Activated gamma-delta T cell treated with anti-CD3 and anti-CD28 coated beads, Interleukin-2, amount 50 U/mL, for 16 hours (primary cell): ENCODE measurements at regions not wholly inside any gene's neighbourhood (a gene's known extent, or its start where the extent isn't known, plus 50 kb on each side); places are given as distances from the start of the nearest gene placed in this dataset.

Source experiments
- DNase-seq: peaks from one replicate; pipeline ENCODE4 v3.0.0-alpha.2; 2020; ENCODE audit warnings: low read depth

- DNase-seq: no peak
Observed at GRCh38 chr12:47558625-47559345, 147.0 kb downstream of the RPAP3 start.

- DNase-seq: no peak
Observed at GRCh38 chr12:47557386-47557785, 148.4 kb downstream of the RPAP3 start.

DNA sequence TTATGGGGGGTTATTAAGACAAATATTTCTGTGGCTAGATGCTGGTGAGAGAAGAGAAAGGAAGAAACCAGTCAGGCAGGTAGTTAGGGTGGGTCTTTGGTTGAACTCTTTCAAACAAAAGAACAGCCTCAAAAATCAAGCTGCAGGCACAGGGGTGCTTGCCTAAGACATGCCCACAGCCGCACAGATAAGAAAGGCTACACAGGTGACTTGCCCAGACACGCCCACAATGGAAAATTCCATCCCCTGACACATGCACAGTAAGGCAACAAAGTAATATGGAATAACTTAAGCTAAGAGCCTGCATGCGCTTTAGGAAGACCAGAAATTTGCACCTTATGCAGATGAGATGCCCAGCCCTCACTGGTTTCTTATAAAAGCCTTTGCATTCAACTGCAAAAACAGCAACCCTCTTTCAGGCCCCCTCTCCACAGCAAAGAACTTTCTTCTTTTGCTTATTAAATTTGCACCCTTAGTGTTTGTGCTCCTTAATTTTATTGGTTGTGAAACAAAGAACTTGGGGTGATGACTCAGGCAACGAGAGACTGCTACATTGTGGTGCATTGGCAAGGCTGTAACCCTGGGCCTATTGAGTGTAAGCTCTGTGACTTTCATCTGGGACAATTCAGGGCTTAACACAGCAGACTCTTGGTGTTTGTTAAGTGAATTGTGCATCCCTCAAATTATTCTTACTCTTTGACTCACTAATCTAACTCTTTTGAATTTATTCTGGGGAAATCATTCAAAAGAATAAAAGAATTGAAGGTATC lies 149.4 kb downstream of the RPAP3 start:
- DNase-seq: no peak

GRCh38 chr12:47554046-47554653 lies 151.7 kb downstream of the RPAP3 start:
- DNase-seq: no peak

GRCh38 chr12:47553266-47553665 lies 152.6 kb downstream of the RPAP3 start:
- no peak for DNase-seq

GRCh38 chr12:47551426-47551851 lies 154.4 kb downstream of the RPAP3 start:
- no peak for DNase-seq

DNA sequence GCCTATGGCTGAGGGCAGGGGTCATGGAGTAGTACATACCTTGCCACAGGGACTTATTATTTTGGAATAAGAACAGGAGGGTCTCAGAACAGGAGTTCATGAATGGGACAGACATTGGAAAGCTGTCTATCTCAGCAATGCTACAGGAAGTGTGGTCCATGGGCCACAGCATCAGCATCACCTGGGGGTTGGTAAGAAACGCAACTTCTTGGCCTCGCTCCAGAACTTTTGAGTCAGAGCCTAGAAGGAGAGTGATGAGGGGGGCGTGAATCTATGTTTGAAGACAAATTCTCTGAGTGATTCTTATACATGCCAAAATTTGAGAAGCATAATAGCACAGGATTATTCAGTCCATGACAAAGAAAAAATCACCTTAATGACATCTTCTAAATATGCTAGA lies 156.6 kb downstream of the RPAP3 start:
- no peak for DNase-seq

GRCh38 chr12:47548401-47548800 lies 157.4 kb downstream of the RPAP3 start:
- no peak for DNase-seq

DNA sequence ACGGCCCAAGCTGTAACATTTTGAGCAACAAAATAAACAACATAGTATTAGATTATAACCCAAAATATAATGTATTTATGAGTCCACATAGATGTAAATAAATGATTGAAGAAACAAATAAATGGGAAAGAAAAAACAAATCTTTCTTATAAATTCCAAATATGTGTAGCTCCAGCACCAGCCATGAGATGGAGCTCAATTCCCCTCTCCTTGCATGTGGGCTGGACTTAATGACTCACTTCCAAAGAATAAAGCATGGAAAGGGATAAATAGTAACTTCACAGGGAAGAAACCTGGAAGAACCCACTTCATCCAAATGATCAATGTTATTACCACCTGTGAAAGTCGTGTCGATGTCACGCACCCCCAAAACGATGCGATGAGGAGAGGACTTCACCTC lies 158.8 kb downstream of the RPAP3 start:
- no peak for DNase-seq

GRCh38 chr12:47545938-47546609 lies 159.8 kb downstream of the RPAP3 start:
- no peak for DNase-seq

GRCh38 chr12:47534695-47535094 lies 171.1 kb downstream of the RPAP3 start:
- no peak for DNase-seq

DNA sequence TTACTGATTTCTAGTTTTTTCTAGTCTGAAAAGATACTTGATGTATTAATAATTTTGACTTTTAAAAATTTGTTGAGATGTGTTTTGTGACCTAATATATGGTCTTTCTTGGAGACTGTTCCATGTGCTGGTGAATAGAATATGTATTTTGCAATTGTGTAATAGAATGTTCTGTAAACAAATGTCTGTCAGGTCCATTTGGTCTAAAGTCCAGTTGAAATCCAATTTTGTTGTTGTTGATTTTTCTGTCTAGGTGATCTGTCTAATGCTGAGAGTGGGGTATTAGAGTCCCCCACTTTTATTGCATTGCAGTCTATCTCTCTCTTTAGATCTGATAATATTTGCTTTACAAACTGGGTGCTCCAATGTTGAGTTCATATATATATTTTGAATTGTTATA lies 175.8 kb downstream of the RPAP3 start:
- DNase-seq: no peak

DNA sequence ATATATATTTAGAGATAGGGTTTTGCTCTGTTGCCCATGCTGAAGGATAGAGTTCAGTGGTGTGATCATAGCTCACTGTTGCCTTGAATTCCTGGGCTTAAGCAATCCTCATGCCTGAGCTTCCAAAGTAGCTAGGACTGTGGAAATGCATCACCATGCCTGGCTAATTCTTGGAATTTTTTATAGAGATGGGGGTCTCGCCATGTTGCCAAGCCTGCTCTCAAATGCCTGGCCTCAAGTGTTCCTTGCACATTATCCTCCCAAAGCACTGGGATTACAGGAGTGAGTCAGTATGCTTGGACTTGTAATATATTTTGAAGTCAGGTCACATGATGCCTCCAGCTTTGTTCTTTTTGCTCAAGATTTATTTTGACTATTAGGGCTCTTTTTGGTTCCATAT lies 178.0 kb downstream of the RPAP3 start:
- DNase-seq: no peak

DNA sequence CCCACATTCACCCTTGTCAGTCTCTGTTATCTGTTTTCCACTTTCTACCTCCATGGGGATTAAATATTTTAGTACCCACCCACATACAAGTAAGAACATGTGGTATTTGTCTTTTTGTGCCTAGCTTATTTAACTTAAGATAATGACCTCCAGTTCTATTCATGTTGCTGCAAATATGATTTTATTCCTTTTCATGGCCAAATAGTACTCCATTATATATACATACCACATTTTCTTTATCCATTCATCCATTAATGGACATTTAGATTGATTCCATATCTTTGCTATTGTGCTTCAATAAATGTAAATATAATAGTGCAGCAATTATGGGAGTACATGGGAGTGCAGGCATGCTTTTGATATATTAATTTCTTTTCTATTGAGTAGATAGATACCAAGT lies 185.8 kb downstream of the RPAP3 start:
- no peak for DNase-seq

DNA sequence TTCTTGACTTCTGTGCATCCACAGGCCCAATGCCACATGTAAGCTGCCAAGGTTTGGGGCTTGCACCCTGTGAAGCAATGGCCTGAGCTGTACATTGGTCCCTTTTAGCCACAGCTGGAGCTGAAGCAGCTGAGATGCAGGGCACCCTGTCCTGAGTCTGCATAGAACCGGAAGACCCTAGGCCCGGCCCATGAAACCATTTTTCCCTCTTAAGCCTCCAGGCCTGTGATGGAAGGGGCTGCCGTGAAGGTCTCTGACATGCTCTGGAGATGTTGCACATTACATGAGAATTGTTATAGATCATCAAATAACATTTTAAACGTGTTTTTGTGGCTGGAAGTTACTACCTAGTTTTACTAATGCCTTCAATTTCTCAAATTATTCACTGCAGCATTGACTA lies 188.7 kb downstream of the RPAP3 start:
- no peak for DNase-seq

GRCh38 chr12:47509398-47509851 lies 196.4 kb downstream of the RPAP3 start:
- DNase-seq: no peak

GRCh38 chr12:47507221-47507620 lies 198.6 kb downstream of the RPAP3 start:
- no peak for DNase-seq

DNA sequence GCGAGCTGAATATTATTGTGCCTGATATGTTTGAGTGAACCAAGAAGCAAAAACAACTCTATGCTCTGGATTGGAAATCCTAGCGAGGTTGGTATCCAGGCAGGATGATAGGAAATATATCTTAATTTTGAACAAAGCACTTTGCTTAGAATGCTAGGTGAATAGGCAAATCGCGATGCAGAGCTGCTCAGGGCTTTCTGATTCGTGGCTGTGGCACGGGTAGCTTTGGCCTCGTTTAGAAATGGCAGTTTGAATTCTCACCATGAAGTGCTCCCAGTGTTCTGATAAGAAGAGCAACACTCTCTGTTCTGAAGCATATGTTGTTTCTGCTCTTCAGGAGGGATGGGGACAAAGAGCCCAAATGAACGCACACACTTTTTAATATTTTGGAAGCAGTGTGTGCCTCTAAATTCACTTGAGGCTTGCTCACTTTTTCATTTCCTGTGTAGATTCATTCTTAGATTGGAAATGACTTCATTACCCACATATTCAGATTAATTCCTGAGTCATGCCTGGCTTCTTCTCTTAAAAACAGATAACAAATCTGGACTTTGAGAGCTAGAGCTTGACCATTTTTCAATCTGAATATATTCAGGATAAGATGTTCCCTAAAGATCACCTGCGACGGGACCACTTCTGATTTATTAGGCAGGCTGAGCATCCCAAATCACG lies 200.9 kb downstream of the RPAP3 start:
- DNase-seq: no peak

GRCh38 chr12:47493801-47494200 lies 212.0 kb downstream of the RPAP3 start:
- no peak for DNase-seq

GRCh38 chr12:47491516-47492305 lies 214.1 kb downstream of the RPAP3 start:
- DNase-seq: no peak

- no peak for DNase-seq
Observed at GRCh38 chr12:47488888-47489287, 216.9 kb downstream of the RPAP3 start.
